PC-9 (cell line): ENCODE measurements at regions not wholly inside any gene's neighbourhood (a gene's known extent, or its start where the extent isn't known, plus 50 kb on each side); places are given as distances from the start of the nearest gene placed in this dataset.

Experiments used
- BruUV-seq: library from RNA; stranded (reverse); fragments of 400-500 nt; replicated peaks from 2 replicates; lab custom pipeline; 2021; lab: Mats Ljungman, UMichigan
- CTCF ChIA-PET: fragments of 300-600 bp; sonication (Branson Sonifier 250); formaldehyde crosslinking; loops from one replicate; lab custom pipeline; 2022; ENCODE audit warnings: antibody characterized with exemption; lab: Charles Lee
- POLR2A ChIA-PET: fragments of 300-600 bp; sonication (Branson Sonifier 250); formaldehyde crosslinking; loops from one replicate; lab custom pipeline; 2022; ENCODE audit warnings: antibody characterized with exemption; ENCODE audit not compliant: unreplicated experiment; lab: Charles Lee
- DNase-seq, 2 experiments: peaks; one replicate each; pipeline versions ENCODE4 v3.0.0 to v3.0.0-alpha.2; 2015 to 2022; ENCODE audit warnings: mixed read lengths in 1 of 2
- H2AFZ ChIP-seq: fragments of 200-600 bp; sonication (generic); 2 replicates; pipeline ENCODE4 v1.8.1; 2017; ENCODE audit warnings: antibody characterized with exemption
- H3F3A ChIP-seq: fragments of 200-600 bp; sonication (generic); 2 replicates; pipeline ENCODE4 v1.8.1; 2017; ENCODE audit warnings: antibody characterized with exemption, mild to moderate bottlenecking, low read depth; ENCODE audit not compliant: insufficient read depth
- H3K27ac ChIP-seq: fragments of 200-600 bp; sonication (generic); 2 replicates; pipeline ENCODE4 v1.6.1; 2016; ENCODE audit warnings: mixed run types
- H3K27me3 ChIP-seq: fragments of 200-600 bp; sonication (generic); 2 replicates; pipeline ENCODE4 v1.6.1; 2016; ENCODE audit warnings: low read depth, mixed run types; ENCODE audit not compliant: insufficient read depth
- H3K36me3 ChIP-seq: fragments of 200-600 bp; sonication (generic); 2 replicates; pipeline ENCODE4 v1.6.1; 2016; ENCODE audit warnings: low read depth, mixed run types
- H3K4me1 ChIP-seq: fragments of 200-600 bp; sonication (generic); replicated peaks from 2 replicates; pipeline ENCODE4 v1.6.1; 2016; ENCODE audit warnings: mixed run types; ENCODE audit not compliant: insufficient read depth
- H3K4me2 ChIP-seq: fragments of 200-600 bp; sonication (generic); 2 replicates; pipeline ENCODE4 v1.6.1; 2017; ENCODE audit warnings: mixed run types
- H3K4me3 ChIP-seq: fragments of 200-600 bp; sonication (generic); 2 replicates; pipeline ENCODE4 v1.6.1; 2016; ENCODE audit warnings: mixed run types
- H3K79me2 ChIP-seq: fragments of 200-600 bp; sonication (generic); 2 replicates; pipeline ENCODE4 v1.6.1; 2017; ENCODE audit warnings: low read depth, mixed run types
- H3K9me2 ChIP-seq: fragments of 200-600 bp; sonication (generic); 2 replicates; pipeline ENCODE4 v1.8.1; 2017; ENCODE audit warnings: mild to moderate bottlenecking; ENCODE audit not compliant: insufficient read depth
- H3K9me3 ChIP-seq: fragments of 200-600 bp; sonication (generic); 2 replicates; pipeline ENCODE4 v1.8.1; 2016; ENCODE audit warnings: low read depth; ENCODE audit not compliant: insufficient read depth
- H4K20me1 ChIP-seq: fragments of 200-600 bp; sonication (generic); 2 replicates; pipeline ENCODE4 v1.8.1; 2017; ENCODE audit not compliant: insufficient read depth
- CTCF ChIP-seq: fragments of 200-600 bp; sonication (generic); conservative IDR thresholded peaks from 2 replicates; pipeline ENCODE4 v1.6.1; 2017; ENCODE audit warnings: mixed run types, antibody characterized with exemption, mild to moderate bottlenecking, moderate library complexity
- EZH2 ChIP-seq: fragments of 200-600 bp; sonication (generic); IDR thresholded peaks from 2 replicates; pipeline ENCODE4 v1.8.0; 2017; ENCODE audit warnings: antibody characterized with exemption, low read depth
- intact Hi-C: fragments of 100-400 bp; cut with micrococcal nuclease; formaldehyde crosslinking; loops from one replicate; pipeline ENCODE4 v1.10.0; 2022; ENCODE audit not compliant: unreplicated experiment

GRCh38 chr7:81594767-81595166 is 175.1 kb downstream of the HGF start:
- Histone ChIP-seq H3K36me3 (no peaks in the 10 kb centered on the region), H3K27ac (no peak overlapping the region), H4K20me1 (no peaks in the 10 kb centered on the region), H3K4me3 (no peak overlapping the region), H3F3A (no peaks in the 10 kb centered on the region), H3K79me2 (no peaks in the 10 kb centered on the region), H3K4me1 (no peaks in the 10 kb centered on the region), H2AFZ (no peak overlapping the region), H3K9me3 (no peaks in the 10 kb centered on the region), H3K9me2 (no peaks in the 10 kb centered on the region), H3K27me3 (no peaks in the 10 kb centered on the region), H3K4me2 (no peak overlapping the region)
- TF ChIP-seq EZH2 (no peak), CTCF (no peak)
- ChIA-PET CTCF (no interaction called here), POLR2A (no interaction called here)
- DNase-seq, result no peak
- intact Hi-C loops, result loop anchor here (5.0 kb wide), 1 partner anchor 42 kb away; no protein-coding TSS in a partner anchor
- BruUV-seq, result no TSS peak

GRCh38 chr7:81590131-81590530 is 179.7 kb downstream of the HGF start:
- Histone ChIP-seq H3K4me3 (no peak overlapping the region), H3K4me2 (no peak overlapping the region), H3K27me3 (no peaks in the 10 kb centered on the region), H4K20me1 (no peaks in the 10 kb centered on the region), H3K36me3 (no peaks in the 10 kb centered on the region), H3K4me1 (no peaks in the 10 kb centered on the region), H3F3A (no peaks in the 10 kb centered on the region), H3K9me3 (no peaks in the 10 kb centered on the region), H3K79me2 (no peaks in the 10 kb centered on the region), H3K9me2 (no peaks in the 10 kb centered on the region), H3K27ac (no peak overlapping the region), H2AFZ (0 out of 2 replicates have a peak overlapping the region, but pooled peaks have one; percentile 50)
- intact Hi-C loops, result loop anchor here (5.0 kb wide), 1 partner anchor 38 kb away; no protein-coding TSS in a partner anchor
- no peak for DNase-seq
- no TSS peak for BruUV-seq
- ChIA-PET CTCF (no interaction called here), POLR2A (no interaction called here)
- no peak for TF ChIP-seq EZH2
- TF ChIP-seq CTCF, result no peak

- H4K20me1 ChIP-seq, result no peaks in the 10 kb centered on the region
- no peaks in the 10 kb centered on the region for H3K27me3 ChIP-seq
- H3K27ac ChIP-seq, result no peak overlapping the region
- no peaks in the 10 kb centered on the region for H3K9me3 ChIP-seq
- no TSS peak for BruUV-seq
- TF ChIP-seq CTCF, result no peak
- no peak for TF ChIP-seq EZH2
- ChIA-PET POLR2A (no interaction called here), CTCF (no interaction called here)
- intact Hi-C loops, result no loop called here
- no peak overlapping the region for H2AFZ ChIP-seq
- no peak for DNase-seq
- no peaks in the 10 kb centered on the region for H3K4me1 ChIP-seq
- H3K79me2 ChIP-seq, result no peaks in the 10 kb centered on the region
- H3K4me2 ChIP-seq, result no peak overlapping the region
- no peaks in the 10 kb centered on the region for H3F3A ChIP-seq
- H3K36me3 ChIP-seq, result no peaks in the 10 kb centered on the region
- no peak overlapping the region for H3K4me3 ChIP-seq
- no peaks in the 10 kb centered on the region for H3K9me2 ChIP-seq
Observed at GRCh38 chr7:81584667-81585066, 185.2 kb downstream of the HGF start.
